Peyer's patch (tissue), 4 donors: ENCODE measurements at regions not wholly inside any gene's neighbourhood (a gene's known extent, or its start where the extent isn't known, plus 50 kb on each side); places are given as distances from the start of the nearest gene placed in this dataset.
A peak's percentile ranks its signal among the peaks of the same experiment; 100 is the strongest.
"Not testable (repeated sequence)": the region's sequence is repeated elsewhere in the genome, so short reads cannot be mapped to it uniquely, and the experiment has no call there.

Source experiments
- DNase-seq, 3 donors: peaks; one replicate each; pipeline ENCODE4 v3.0.0-alpha.2; 2017 to 2019
- H3K27ac ChIP-seq, 4 donors: fragments of 200-600 bp; sonication (generic); one replicate each; pipeline ENCODE4 v1.5.1; 2016 to 2019
- H3K27me3 ChIP-seq, 2 donors: fragments of 200-600 bp; sonication (generic); one replicate each; pipeline ENCODE4 v1.5.1; 2019
- H3K36me3 ChIP-seq, 3 donors: fragments of 200-600 bp; sonication (generic); one replicate each; pipeline ENCODE4 v1.5.1; 2016 to 2019
- H3K4me1 ChIP-seq, 4 donors: fragments of 200-600 bp; sonication (generic); one replicate each; pipeline ENCODE4 v1.5.1; 2016 to 2019
- H3K4me3 ChIP-seq, 4 donors: fragments of 200-600 bp; sonication (generic); 1 replicate in 3 of 4; 2 replicates in 1 of 4; pipeline ENCODE4 v1.5.1; 2016 to 2019; ENCODE audit warnings: mild to moderate bottlenecking in 1 of 4
- H3K9me3 ChIP-seq, 4 donors: fragments of 200-600 bp; sonication (generic); one replicate each; pipeline ENCODE4 v1.5.1; 2016 to 2019; ENCODE audit warnings: mild to moderate bottlenecking in 1 of 4
- POLR2A ChIP-seq, 2 donors: fragments of 450-650 bp; IDR thresholded peaks; one replicate each; pipeline ENCODE4 v1.5.1; 2017; ENCODE audit warnings: antibody characterized with exemption in 2 of 2, mild to moderate bottlenecking in 2 of 2, moderate library complexity in 2 of 2
- TF ChIP-seq, protein P1 (sequence below), 6 experiments: fragments of 450-650 bp in 4 of 6; fragments of 200-600 bp in 2 of 6; sonication (generic) in 1 of 6; IDR thresholded peaks; one replicate each; pipeline ENCODE4 v1.5.1; 2017 to 2019; ENCODE audit warnings: antibody characterized with exemption in 6 of 6, mild to moderate bottlenecking in 3 of 6, moderate library complexity in 1 of 6

DNA sequence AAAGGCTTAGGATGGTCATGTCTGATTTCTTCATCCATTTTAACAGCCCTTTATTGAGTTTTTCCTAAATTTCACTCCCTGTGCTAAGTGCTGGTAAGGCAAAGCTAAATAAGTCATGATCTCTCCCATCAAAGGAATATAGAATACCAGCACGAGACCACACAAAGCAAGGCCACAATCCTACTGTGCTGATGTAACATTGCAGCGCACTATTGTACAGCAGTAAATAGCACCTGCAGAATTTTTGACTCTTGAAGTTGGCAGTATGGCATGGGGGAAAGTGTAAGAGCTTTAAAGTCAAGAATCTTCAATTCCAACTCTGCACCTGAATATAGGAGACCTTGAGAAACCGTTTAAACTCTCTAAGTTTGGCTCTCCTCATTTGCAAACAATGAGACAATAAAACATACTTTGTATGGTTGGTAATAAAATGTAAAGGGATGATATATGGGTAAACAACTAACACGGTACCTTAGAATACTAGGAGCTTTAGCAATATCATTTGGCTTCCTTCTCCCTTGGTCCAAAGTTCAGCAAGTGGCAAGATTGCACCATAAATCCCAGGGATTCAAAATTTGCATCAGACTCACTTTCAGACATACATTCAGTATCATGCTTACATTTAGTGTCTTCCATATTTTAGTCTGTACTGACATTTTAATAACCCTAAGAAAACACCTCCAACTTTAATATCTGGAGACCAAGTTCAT is 132.9 kb upstream of the PRDX6 start:
- Histone ChIP-seq H3K4me3 (no peak overlapping the region), H3K9me3 (no peaks in the 10 kb centered on the region), H3K27ac (no peak overlapping the region), H3K4me1 (no peaks in the 10 kb centered on the region), H3K36me3 (no peaks in the 10 kb centered on the region), H3K27me3 (no peaks in the 10 kb centered on the region)
- TF ChIP-seq, protein P1, sequence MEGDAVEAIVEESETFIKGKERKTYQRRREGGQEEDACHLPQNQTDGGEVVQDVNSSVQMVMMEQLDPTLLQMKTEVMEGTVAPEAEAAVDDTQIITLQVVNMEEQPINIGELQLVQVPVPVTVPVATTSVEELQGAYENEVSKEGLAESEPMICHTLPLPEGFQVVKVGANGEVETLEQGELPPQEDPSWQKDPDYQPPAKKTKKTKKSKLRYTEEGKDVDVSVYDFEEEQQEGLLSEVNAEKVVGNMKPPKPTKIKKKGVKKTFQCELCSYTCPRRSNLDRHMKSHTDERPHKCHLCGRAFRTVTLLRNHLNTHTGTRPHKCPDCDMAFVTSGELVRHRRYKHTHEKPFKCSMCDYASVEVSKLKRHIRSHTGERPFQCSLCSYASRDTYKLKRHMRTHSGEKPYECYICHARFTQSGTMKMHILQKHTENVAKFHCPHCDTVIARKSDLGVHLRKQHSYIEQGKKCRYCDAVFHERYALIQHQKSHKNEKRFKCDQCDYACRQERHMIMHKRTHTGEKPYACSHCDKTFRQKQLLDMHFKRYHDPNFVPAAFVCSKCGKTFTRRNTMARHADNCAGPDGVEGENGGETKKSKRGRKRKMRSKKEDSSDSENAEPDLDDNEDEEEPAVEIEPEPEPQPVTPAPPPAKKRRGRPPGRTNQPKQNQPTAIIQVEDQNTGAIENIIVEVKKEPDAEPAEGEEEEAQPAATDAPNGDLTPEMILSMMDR (IDR thresholded peaks at IDR 0.05) = no peak
- TF ChIP-seq POLR2A (IDR thresholded peaks at IDR 0.05) = no peak
- no peak for DNase-seq

GRCh38 chr1:173347282-173347818 is 129.8 kb upstream of the PRDX6 start:
- no peaks in the 10 kb centered on the region for H3K27me3 ChIP-seq
- H3K4me3 ChIP-seq = no peak overlapping the region
- no peak for DNase-seq
- no peaks in the 10 kb centered on the region for H3K9me3 ChIP-seq
- no peaks in the 10 kb centered on the region for H3K4me1 ChIP-seq
- H3K27ac ChIP-seq = no peak overlapping the region
- TF ChIP-seq, protein P1 (IDR thresholded peaks at IDR 0.05) = no peak
- no peak for TF ChIP-seq POLR2A (IDR thresholded peaks at IDR 0.05)
- H3K36me3 ChIP-seq = no peaks in the 10 kb centered on the region

DNA sequence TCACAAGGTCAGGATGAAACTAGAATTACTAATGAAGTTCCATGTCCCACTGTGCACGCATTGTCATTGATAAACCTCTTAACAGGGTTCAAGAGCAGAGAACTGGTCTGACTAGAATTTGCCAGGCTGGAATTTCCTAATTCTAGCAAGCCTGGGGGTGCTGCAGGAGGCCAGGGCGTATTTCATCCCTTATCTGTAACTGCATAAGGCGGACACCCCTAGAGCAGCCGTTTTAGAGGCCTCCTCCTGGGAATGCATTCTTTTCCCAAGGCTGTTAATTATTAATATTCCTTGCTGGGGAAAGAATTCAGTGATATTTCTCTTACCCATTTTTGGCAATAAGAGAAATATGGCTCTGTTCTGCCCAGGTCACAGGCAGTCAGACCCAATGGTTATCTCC is 124.5 kb upstream of the PRDX6 start:
- not testable (repeated sequence) for H3K36me3 ChIP-seq, H3K4me1 ChIP-seq, H3K9me3 ChIP-seq, H3K27me3 ChIP-seq, DNase-seq, H3K4me3 ChIP-seq, H3K27ac ChIP-seq

DNA sequence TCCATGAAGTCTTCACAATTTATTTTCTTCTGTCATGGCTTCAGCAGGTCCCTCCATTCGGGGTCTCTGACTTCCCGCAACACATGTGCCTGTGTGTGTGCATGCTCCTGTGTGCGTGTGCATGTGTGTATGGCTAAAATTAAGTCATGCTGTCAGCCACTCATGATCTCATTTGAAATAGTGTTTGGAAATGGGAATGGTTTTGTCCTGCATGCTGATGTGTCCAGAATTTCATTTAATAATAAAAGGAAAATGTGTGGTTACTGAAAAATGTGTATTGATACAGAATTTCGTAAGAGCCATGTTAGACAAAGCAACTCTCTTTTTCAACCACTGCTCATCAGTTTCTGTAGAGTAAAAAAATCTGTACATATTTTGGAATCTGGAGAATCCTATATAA is 123.8 kb upstream of the PRDX6 start:
- no peaks in the 10 kb centered on the region for H3K9me3 ChIP-seq
- no peaks in the 10 kb centered on the region for H3K4me1 ChIP-seq
- H3K27me3 ChIP-seq = no peaks in the 10 kb centered on the region
- H3K4me3 ChIP-seq = no peak overlapping the region
- no peak for DNase-seq
- no peak for TF ChIP-seq POLR2A (IDR thresholded peaks at IDR 0.05)
- TF ChIP-seq, protein P1 (IDR thresholded peaks at IDR 0.05) = no peak
- no peaks in the 10 kb centered on the region for H3K36me3 ChIP-seq
- H3K27ac ChIP-seq = no peak overlapping the region

DNA sequence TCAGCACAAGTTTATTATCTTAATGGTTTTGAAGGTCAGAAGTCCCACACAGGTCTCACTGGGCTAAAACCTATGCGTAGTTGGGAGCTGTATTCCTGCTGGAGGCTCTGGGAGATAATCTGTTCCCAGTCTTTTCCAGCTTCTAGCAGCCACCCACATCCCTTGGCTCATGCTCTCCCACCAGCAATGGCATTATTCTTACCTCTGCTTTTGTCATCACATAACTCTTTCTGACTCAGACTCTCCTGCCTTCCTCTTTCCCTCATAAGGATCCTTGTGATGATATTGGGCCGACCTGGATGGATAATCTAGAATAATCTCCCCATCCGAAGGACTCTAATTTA is 122.2 kb upstream of the PRDX6 start:
- H3K4me1 ChIP-seq = no peaks in the 10 kb centered on the region
- DNase-seq = no peak
- no peak overlapping the region for H3K27ac ChIP-seq
- no peaks in the 10 kb centered on the region for H3K9me3 ChIP-seq
- no peak overlapping the region for H3K4me3 ChIP-seq
- no peaks in the 10 kb centered on the region for H3K36me3 ChIP-seq
- H3K27me3 ChIP-seq = no peaks in the 10 kb centered on the region
- TF ChIP-seq POLR2A (IDR thresholded peaks at IDR 0.05) = no peak
- TF ChIP-seq, protein P1 (IDR thresholded peaks at IDR 0.05) = no peak

DNA sequence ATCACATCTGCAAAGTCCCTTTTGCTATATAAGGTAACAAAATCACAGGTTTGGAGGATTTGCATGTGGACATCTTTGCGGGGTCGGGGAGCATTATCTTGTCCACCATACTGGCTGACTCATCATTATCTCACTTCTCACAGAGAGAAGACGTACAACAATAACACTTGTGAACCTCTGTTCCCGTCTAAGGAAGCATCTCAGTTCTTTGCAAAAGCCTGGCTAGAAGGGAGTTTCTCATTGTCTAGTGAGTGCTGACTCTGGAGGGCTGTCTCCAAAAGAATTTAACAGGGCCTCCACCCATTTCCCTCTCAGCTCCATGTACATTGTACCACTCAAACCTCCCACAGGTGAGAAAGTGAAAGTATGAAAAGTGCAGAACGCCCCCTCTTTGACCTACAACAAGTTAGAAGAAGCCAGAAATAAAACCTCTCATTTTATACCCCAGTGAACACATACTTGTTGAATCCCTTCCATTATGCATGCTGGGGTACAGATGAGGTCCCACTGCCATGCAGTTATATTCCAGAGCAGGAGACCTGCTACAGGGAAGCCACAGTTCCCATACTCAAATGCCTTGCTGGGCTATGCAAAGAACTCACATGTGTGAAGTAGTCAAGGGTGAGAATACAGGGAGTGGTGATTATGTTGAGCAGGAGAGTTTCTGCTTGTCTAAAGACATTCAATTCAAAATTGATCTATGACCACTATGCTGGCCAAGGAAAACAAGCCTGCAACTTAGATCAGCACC is 121.7 kb upstream of the PRDX6 start:
- H3K4me1 ChIP-seq = no peaks in the 10 kb centered on the region
- no peaks in the 10 kb centered on the region for H3K36me3 ChIP-seq
- H3K4me3 ChIP-seq = peak overlapping the region in 1 of 4 donors; percentile 7
- H3K27ac ChIP-seq = no peak overlapping the region
- no peak for TF ChIP-seq POLR2A (IDR thresholded peaks at IDR 0.05)
- TF ChIP-seq, protein P1 (IDR thresholded peaks at IDR 0.05) = no peak
- DNase-seq = no peak
- H3K27me3 ChIP-seq = no peaks in the 10 kb centered on the region
- no peaks in the 10 kb centered on the region for H3K9me3 ChIP-seq
